Effector memory CD4-positive, alpha-beta T cell (primary cell): ENCODE measurements at regions not wholly inside any gene's neighbourhood (a gene's known extent, or its start where the extent isn't known, plus 50 kb on each side); places are given as distances from the start of the nearest gene placed in this dataset.

Source experiments
- DNase-seq, 3 donors: peaks; one replicate each; pipeline ENCODE4 v3.0.0-alpha.2; 2020
- H3K27ac ChIP-seq: 2 replicates; pipeline ENCODE4 v1.7.0; 2013; ENCODE audit warnings: mild to moderate bottlenecking, low read length, moderate library complexity; ENCODE audit not compliant: insufficient read depth, poor library complexity, severe bottlenecking
- H3K27me3 ChIP-seq: replicated peaks from 2 replicates; pipeline ENCODE4 v1.7.0; 2013; ENCODE audit warnings: mild to moderate bottlenecking, low read length; ENCODE audit not compliant: insufficient read depth, control insufficient read depth, poor library complexity, severe bottlenecking
- H3K36me3 ChIP-seq: 2 replicates; pipeline ENCODE4 v1.7.0; 2013; ENCODE audit warnings: mild to moderate bottlenecking, low read length, moderate library complexity; ENCODE audit not compliant: control insufficient read depth, insufficient read depth
- H3K4me1 ChIP-seq: 2 replicates; pipeline ENCODE4 v1.7.0; 2013; ENCODE audit warnings: low read length, mild to moderate bottlenecking; ENCODE audit not compliant: control insufficient read depth, insufficient read depth, poor library complexity, severe bottlenecking
- H3K4me3 ChIP-seq: 2 replicates; pipeline ENCODE4 v1.7.0; 2013; ENCODE audit warnings: low read length, low read depth, mild to moderate bottlenecking; ENCODE audit not compliant: insufficient read depth, poor library complexity, severe bottlenecking
- H3K9me3 ChIP-seq: 2 replicates; pipeline ENCODE4 v1.7.0; 2013; ENCODE audit warnings: mild to moderate bottlenecking, low read length, moderate library complexity; ENCODE audit not compliant: control insufficient read depth

GRCh38 chr1:244968881-244969280, 104.5 kb upstream of the HNRNPU start:
- no peaks in the 10 kb centered on the region for H3K27me3 ChIP-seq
- peak overlapping the region; percentile 100 for H3K27ac ChIP-seq
- H3K4me1 ChIP-seq, result peaks cover 3% of the 10 kb centered on the region
- no peaks in the 10 kb centered on the region for H3K9me3 ChIP-seq
- H3K4me3 ChIP-seq, result no peak overlapping the region
- no peak for DNase-seq
- H3K36me3 ChIP-seq, result no peaks in the 10 kb centered on the region

GRCh38 chr1:244968471-244968871, 104.1 kb upstream of the HNRNPU start:
- DNase-seq, result no peak
- Histone ChIP-seq H3K27ac (peak overlapping the region; percentile 100), H3K4me1 (peaks cover 3% of the 10 kb centered on the region), H3K4me3 (no peak overlapping the region), H3K27me3 (no peaks in the 10 kb centered on the region), H3K36me3 (no peaks in the 10 kb centered on the region), H3K9me3 (no peaks in the 10 kb centered on the region)

DNA sequence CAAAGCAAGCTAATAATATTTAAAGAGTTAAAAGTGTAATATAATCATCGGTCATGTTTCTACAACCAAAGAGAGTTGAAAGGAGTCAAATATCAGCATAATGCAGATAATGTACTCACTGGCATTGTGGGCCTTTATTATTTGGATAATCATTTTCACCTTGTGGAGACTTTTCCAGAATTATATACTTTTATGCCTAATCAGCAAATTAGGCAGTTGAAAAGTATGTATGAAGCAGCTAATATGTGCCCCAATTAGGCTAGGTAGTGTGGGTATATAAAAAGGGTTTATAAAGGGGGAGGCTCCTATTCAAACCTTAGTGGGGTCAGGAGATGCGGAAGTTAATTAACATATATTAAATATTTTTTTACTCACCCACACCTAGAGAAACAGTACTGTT, 102.8 kb upstream of the HNRNPU start:
- no peak overlapping the region for H3K4me3 ChIP-seq
- no peaks in the 10 kb centered on the region for H3K36me3 ChIP-seq
- no peak for DNase-seq
- peaks cover 3% of the 10 kb centered on the region for H3K4me1 ChIP-seq
- H3K27ac ChIP-seq, result no peak overlapping the region
- H3K9me3 ChIP-seq, result no peaks in the 10 kb centered on the region
- H3K27me3 ChIP-seq, result no peaks in the 10 kb centered on the region

DNA sequence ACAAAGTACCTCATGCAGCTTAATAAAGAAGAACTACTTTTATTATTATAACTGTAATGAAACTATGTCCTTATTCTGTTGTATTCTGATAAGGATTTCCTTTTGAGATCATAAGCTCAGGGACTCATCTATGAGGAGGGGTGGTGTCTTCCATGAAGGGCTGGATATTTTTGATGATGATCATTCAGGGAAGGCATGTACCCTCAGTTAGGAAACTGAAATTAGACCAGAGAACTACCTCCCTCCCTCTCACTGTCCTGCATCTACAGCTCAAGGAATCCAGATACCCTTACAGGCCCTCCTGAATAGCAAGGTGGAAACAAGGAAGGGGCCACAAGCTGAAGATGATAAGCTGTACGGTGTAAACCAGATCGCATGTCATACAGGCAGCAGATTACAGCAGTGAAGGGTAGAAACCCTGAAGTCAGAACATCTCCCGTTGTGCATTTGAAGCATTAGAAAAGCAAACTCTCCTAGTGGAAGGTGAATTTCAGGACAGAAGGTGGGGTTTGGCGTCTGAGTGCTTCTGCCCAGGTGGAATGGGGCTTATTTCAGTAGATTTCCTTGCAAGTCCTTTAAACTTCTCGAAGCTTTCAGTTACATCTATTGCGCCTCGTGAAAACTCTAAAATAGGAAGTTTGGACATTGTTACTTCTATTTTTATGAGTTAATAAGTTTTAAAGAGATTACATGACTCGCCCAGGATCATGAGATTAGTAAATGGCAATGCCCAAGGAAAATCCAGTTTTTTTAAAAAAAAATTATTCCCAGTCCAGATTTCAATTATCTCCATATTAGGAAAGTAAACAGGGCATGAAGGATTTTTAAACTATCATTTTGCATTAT, 101.1 kb upstream of the HNRNPU start:
- Histone ChIP-seq H3K27me3 (no peaks in the 10 kb centered on the region), H3K4me1 (peaks cover 3% of the 10 kb centered on the region), H3K27ac (no peak overlapping the region), H3K4me3 (no peak overlapping the region), H3K9me3 (no peaks in the 10 kb centered on the region), H3K36me3 (no peaks in the 10 kb centered on the region)
- DNase-seq, result no peak

DNA sequence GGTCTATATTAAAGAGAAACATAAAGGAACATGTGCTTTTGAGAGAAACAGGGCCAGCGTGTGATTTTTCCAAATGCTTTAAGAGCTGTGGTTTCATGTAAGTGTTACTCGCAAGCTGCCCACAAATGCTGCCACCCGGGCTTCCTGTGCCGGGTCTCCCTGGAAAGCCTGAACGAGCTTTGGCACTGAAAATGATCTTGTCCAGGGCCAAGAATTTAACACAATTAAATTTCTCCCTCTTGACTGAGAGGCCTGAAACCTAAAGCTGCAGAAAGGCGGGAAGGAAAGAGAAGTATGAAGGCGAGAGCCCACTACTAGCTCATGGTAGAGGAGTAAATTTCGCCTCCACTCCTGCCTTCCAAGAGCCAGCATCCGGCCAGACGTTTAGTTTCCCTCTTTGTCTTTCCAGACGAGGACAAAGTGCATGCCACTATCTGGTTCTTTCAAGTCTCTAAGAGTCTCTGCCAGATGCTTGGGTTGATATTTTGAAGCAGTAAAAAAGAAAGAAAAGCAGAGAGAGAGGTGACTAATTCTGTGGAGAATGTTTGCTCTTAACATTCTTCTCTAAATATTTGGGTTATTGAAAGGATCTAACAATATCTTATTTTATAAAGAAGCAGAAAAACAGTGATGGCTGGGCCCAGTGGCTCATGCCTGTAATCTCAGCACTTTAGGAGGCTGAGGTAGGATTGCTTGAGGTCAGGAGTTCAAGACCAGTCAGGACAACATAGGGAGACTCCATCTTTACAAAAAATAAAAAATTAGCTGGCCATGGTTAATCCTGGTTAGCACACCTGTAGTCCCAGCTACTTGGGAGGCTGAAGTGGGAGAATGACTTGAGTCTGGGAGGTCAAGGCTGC, 100.0 kb upstream of the HNRNPU start:
- Histone ChIP-seq H3K27me3 (no peaks in the 10 kb centered on the region), H3K27ac (no peak overlapping the region), H3K9me3 (no peaks in the 10 kb centered on the region), H3K4me3 (no peak overlapping the region), H3K36me3 (no peaks in the 10 kb centered on the region), H3K4me1 (peaks cover 3% of the 10 kb centered on the region)
- no peak for DNase-seq

GRCh38 chr1:244963231-244963826, 99.0 kb upstream of the HNRNPU start:
- Histone ChIP-seq H3K4me3 (no peak overlapping the region), H3K4me1 (no peaks in the 10 kb centered on the region), H3K27me3 (no peaks in the 10 kb centered on the region), H3K9me3 (no peaks in the 10 kb centered on the region), H3K27ac (no peak overlapping the region), H3K36me3 (no peaks in the 10 kb centered on the region)
- DNase-seq, result no peak

- no peaks in the 10 kb centered on the region for H3K9me3 ChIP-seq
- H3K27me3 ChIP-seq, result no peaks in the 10 kb centered on the region
- no peaks in the 10 kb centered on the region for H3K4me1 ChIP-seq
- DNase-seq, result no peak
- H3K36me3 ChIP-seq, result no peaks in the 10 kb centered on the region
- H3K27ac ChIP-seq, result no peak overlapping the region
- no peak overlapping the region for H3K4me3 ChIP-seq
Observed at GRCh38 chr1:244962130-244962529, 97.8 kb upstream of the HNRNPU start.

DNA sequence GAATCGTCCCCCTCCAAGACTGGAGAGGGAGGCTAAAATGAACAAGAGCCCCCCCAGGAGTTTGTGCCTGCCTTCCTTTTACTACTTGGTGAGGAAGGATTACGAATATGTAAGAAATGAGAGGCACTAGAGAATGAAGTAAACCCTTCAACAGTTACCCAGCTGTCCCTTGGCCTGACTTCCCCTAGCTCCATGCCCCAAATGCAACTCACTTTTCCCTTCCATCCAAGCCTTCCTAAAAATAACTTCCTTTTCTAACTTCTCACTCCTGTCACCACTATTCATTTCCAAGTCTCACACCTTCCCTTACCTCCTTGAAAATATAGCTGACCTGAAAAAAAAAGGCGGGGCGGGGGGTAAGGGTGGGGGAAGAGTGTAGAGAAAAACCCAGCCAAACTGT, 96.6 kb upstream of the HNRNPU start:
- no peak for DNase-seq
- H3K4me1 ChIP-seq, result no peaks in the 10 kb centered on the region
- no peak overlapping the region for H3K27ac ChIP-seq

GRCh38 chr1:244958593-244958992, 94.2 kb upstream of the HNRNPU start:
- H3K9me3 ChIP-seq, result no peaks in the 10 kb centered on the region
- H3K4me1 ChIP-seq, result no peaks in the 10 kb centered on the region
- no peaks in the 10 kb centered on the region for H3K36me3 ChIP-seq
- no peak for DNase-seq
- no peaks in the 10 kb centered on the region for H3K27me3 ChIP-seq
- H3K27ac ChIP-seq, result no peak overlapping the region
- H3K4me3 ChIP-seq, result no peak overlapping the region

More for the DNA sequence above, 96.6 kb upstream of the HNRNPU start:
- Histone ChIP-seq H3K27me3 (no peaks in the 10 kb centered on the region), H3K36me3 (no peaks in the 10 kb centered on the region), H3K4me3 (no peak overlapping the region), H3K9me3 (no peaks in the 10 kb centered on the region)

- Histone ChIP-seq H3K27ac (no peak overlapping the region), H3K36me3 (no peaks in the 10 kb centered on the region), H3K27me3 (no peaks in the 10 kb centered on the region), H3K4me3 (no peak overlapping the region), H3K9me3 (no peaks in the 10 kb centered on the region), H3K4me1 (no peaks in the 10 kb centered on the region)
- DNase-seq, result no peak
Observed at GRCh38 chr1:244957525-244957924, 93.2 kb upstream of the HNRNPU start.
